HUDEP-2 (cell line): ENCODE measurements at regions not wholly inside any gene's neighbourhood (a gene's known extent, or its start where the extent isn't known, plus 50 kb on each side); places are given as distances from the start of the nearest gene placed in this dataset.
"Not testable (repeated sequence)": the region's sequence is repeated elsewhere in the genome, so short reads cannot be mapped to it uniquely, and the experiment has no call there.

Source experiments
- DNase-seq, 76 experiments: peaks; one replicate each; lab custom pipeline; 2025; ENCODE audit not compliant: unreplicated experiment in 76 of 76; lab: John Stamatoyannopoulos, UW

DNA sequence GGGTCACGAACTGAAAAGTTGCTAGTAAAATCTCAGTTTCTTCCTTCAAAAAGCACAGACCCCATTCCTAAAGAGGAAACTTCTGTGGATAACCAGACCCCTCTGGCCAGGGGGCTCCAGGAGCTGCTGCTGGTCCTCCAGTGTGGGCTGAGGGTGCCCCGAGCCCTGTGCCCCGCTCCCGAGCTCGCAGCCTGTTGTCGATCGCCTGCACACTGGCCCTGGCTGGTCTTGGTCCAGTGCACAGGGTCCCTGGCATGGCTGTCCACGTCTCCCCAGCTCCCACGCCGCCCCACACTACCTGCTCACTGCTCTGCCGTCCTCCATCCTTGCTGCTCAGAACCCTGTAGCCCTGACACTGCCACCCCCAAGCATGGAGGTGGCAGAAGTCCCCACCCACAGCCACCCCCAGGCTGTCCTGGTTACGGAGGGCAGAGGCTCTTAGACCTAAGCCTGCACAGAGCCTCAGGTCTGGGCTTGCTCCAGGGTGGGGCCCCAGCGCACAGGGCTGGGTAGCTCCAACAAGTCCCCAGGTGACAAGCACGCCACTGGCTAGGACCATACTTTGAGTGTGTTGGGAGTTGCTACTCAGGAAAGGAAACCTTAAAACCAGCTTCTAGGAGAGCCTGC is 87.0 kb downstream of the PLXNA1 start:
- DNase-seq, result no peak

DNA sequence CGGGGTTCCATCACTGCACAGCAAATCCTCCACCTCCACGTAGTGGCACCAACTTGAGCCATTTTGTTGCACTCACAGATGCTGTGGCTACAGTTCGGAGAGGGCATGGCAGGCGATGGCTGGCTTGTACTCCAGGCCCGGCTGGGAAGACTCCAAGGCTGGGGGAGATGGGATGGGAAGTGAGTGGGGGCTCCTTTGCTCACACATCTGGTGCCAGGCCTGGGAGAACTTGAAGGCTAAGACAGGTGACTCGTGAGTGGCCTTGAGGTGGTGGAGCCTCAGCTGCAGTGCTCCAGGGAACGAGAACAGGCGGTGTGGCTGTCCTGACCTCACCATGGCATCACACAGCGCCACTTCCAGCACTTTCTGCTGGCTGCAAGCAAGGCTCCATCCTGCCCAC is 87.9 kb downstream of the PLXNA1 start:
- DNase-seq, result no peak

DNA sequence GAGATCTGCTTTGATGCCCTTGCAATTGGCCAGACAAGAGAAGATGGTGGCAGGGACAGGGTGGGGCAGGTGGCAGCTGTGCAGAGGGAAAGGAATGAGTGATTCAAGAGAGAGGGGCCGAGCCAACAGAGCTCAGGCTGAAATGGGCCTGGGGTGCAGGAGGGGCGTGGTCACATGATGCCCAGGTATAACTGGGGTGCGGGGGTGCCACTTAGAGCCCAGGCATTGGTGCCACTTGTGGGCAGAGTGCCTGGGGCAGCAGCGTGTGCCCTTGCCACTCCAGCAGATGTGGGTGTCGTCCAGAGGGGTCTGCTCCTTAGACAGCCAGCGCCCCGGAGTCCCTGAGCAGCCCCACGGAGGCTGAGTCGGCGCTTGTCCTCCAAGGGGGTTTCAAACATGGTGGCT is 88.7 kb downstream of the PLXNA1 start:
- no peak for DNase-seq

DNA sequence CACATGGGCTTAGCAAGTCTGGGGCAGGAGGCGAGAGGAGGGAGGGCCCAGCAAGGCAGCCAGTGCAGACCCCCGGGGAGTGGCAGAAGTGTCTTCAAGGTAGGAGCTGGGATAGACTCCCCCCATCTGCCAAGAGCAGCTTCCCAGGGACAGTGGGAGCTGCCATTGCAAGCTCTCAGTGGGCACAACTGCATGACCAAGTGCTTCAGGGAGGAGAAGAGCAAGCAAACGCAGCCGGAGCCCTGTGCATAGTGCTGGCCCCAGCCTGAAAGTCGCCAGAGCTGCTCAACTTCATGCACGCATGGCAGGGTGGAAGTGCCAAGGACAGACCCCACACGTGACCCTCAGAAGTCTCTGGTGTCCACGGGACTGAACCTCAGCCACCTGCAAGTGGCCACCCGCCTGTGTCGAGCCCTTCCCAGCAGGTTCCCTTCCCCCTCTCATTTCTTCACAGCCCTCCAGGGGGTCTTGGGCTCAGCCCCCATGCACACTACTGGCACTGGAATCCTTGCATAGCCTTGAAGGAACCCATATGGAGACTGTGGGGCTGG is 89.4 kb downstream of the PLXNA1 start:
- no peak for DNase-seq

DNA sequence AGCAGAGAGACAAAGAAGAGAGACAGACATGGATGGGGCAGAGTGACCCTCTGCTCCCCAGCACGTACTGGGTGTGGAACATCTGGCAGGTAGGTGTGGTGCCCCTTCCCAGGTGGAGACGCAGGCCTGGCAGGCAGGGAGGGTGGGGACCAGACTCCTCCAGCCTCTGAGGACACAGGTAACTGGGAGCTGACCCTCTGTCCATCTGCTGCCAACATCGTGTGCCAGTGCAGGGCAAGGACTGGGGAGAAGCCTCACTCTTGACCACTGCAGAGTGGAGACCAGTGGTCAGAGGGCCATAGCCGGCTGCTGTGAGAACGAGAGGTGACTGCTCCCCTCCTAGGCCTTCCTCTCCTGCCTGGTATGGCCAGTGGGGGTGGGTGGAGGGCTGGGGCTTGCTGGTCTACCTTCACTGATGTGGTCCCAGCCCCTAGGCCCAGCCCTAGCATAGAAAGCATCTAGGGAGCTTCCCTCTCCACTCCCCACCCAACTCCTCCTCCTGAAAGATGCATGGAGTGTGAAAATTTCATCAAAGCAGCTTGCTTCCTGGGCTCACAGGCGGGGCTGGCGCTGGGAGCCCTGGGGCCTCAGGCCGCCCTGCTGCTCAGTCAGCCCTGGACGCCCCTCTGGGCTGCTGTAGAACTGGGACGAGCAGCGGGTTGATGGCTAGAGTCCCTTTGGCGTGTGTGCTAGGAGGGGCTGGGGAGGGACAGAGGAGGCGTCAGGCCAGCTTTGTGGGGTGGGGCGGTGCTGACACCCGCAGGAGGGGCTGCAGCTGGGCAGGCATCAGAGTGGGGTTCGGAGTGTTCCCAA is 90.3 kb downstream of the PLXNA1 start:
- DNase-seq, result no peak

DNA sequence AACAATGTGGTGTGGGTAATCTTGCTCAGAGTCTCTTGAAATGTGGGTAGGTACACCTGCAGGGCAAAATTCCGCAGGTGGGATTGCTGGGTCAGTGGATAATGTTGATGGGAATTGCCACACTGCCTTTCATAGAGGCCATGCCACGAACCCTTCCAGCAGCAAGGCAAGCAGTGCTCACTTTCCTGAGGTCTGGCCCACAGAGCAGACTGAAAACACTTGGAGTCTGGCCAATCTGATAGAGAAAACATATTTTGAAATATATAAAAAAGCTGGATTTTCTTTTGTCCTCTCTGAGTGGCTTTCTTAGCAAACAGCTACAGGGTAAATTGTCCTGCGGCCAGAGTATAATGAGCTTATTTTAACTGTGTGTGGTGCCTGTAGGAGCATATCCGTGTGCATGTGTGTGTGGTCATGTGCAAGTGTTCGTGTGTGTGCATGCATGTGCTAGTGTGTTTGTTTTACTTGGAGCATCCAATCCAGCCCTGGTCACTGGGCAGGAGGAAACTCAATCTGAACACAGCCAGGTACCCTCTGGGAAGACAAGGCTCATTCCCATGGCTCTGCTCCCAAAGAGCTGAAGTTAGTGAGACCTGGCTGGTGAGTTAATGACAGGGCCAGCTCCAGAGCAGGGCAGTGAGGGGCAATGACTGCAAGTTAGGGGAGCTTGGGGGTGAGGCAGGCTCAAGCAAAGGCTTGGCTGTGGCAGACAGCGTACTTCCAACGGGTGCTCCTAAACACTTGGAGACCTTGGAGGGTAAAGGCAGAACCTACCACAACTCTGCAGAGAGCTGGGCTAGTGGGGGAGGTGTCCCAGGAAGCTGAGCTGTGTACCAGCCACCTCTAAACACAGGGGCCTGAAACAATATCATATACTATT is 91.3 kb downstream of the PLXNA1 start:
- DNase-seq, result no peak

DNA sequence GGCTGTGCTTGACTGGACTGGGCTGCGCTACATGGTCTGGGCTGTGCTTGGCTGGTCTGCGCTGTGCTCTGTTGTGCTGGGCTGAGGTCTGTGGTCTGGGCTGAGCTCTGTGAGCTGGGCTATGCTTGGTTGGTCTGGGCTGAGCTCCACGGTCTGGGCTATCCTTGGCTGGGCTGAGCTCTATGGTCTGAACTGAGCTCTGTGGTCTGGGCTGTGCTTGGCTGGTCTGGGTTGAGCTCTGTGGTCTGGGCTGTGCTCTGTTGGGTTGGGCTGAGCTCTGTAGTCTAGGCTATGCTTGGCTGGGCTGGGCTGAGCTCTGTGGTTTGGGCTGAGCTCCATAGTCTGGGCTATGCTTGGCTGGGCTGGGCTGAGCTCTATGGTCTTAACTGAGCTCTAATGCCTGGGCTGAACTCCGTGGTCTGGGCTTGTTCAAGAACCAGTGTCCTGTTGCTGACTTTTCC is 92.0 kb downstream of the PLXNA1 start:
- DNase-seq, result peak in 20 of 76 experiments; percentile 2 to 63 (median 19)

DNA sequence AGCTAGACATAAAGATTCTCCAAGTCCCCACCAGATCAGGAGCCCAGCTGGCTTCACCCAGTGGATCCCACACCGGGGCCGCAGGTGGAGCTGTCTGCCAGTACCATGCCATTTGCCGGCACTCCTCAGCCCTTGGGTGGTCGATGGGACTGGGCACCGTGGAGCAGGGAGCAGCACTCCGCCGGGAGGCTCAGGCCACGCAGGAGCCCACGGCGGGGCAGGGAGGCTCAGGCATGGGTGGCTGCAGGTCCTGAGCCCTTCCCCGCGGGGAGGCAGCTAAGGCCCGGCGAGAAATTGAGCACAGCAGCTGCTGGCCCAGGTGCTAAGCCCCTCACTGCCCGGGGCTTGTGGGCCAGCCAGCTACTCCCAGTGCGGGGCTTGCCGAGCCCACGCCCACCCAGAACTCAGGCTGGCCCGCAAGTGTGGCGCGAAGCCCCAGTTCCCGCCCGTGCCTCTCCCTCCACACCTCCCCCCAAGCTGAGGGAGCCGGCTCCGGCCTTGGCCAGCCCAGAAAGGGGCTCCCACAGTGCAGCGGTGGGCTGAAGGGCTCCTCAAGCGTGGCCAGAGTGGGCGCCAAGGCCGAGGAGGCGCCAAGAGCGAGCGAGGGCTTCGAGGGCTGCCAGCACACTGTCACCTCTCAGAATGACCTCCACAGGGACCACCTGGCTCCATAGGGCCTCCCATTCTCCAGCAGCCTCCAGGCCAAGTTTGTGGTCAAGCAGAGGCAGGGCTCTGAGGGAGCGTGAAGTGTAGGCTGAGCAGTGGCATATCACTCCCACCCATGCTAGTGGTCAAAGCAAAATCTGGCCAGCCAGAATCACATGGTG is 93.5 kb downstream of the PLXNA1 start:
- DNase-seq, result not testable (repeated sequence)

DNA sequence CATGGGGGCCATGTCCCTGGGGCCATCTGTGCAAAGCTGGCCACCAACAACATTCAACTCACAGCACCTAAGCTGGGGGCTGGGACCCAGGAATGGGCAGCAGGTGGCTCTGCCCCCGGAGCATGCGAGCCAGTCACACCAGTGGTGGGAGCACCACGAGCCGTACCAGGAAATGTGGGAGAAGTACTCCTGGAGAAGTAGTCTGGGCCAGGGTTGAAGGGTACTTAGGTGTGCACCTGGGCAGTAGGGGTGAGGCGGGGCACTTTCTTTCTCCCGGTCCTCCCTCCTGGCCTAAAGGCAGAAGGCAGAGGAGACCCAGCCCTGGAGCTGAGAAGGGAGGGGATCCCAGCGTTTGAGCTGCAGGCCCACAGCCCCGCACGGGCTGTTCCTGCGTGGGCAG is 94.2 kb downstream of the PLXNA1 start:
- no peak for DNase-seq

DNA sequence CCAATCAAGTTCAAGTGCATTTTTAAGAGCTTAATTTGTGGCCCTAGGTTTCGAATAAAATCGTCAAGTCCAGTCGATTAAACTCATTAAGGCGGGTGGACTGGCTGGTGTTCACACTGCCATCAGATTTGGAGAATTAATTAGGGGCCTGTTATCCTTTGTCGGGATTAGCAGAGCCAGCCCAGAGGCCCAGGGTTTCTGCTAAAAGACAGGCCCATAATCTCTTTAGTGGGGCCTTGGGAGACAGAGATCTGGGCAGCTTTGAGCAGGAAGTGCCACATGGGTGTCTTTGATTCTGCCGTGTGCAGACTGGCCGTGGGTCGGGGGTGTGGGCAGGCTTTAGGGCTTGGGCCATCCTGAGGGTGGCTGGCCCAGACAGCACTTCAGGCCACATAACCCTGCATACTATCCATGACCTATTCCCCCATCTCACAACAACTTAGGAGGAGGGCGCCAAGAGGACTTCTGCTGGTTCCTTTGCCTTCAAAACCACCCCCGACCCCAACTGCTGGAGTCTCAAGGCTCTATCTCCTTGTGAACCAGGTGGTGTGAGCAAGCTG is 94.7 kb downstream of the PLXNA1 start:
- DNase-seq, result no peak

DNA sequence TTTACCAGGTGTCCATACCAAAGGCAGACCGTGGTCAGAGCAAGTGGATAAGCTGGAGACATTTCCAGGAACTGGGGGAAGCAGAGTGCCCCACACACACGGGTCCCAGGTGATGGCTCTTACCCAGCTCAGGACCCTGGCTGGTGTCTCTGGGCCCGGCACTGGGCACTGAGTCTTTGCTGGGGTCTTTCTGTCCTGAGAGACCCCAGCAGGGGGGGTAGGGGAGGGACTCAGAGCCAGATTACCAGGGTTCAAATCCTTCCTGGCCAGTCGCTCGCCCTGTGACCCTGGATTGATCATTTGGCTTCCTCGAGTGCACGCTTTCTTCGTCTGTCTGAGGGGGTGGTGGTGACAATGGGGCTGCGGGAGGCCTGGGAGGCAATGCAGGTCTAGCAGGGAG is 95.7 kb downstream of the PLXNA1 start:
- DNase-seq, result no peak

DNA sequence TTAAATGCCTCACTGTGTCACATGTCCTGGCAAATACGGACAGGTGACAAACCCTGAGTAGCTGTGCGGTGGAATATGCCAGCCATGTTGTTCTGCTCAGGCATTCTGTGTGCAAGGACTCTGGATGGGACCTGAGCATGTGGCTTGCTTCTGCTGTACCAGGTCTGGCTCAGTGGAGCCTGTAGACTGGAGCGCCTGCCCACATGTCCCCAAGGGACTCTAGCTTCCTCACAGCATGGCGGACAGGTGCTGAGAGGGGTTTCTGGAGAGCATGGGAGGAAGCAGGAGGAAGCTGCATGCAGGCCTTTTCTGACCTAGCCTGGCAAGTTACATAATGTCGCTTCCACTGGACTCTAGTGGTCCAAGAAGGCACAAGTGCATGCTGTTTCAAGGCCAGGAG is 96.3 kb downstream of the PLXNA1 start:
- DNase-seq, result no peak

DNA sequence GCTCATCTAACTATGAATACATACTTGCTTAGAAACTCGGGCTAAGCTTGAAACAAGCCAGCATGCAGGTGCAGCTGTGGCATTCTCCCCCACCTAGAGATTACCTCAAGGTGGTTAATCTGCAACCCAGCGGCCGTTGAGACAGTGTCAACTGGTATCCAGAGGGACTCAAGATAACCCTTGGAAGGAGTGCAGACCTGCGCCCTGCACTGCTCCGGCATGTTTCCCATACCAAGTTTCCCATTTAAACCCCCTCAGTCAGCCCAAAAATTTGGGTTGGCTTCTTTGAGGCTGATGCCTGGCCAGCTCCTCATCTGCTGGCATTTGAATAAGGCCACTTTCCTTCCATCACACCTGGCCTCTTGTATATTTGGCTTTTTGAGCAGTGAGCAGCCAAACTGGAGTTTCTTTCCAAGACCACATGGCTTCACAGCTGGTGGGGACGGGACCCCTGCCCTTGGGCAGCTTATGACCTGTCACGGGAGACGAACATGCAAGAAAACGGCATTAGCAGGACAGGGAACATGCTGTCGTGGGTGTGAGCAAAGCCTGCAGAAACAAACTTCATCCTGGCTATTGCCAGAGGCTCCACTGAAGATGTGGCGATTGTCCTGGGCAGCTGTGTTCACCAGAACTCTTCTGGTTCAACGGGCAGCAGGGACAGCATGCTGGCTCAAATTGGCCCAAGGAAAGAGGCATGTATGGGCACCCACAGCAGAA is 98.2 kb downstream of the PLXNA1 start:
- no peak for DNase-seq

DNA sequence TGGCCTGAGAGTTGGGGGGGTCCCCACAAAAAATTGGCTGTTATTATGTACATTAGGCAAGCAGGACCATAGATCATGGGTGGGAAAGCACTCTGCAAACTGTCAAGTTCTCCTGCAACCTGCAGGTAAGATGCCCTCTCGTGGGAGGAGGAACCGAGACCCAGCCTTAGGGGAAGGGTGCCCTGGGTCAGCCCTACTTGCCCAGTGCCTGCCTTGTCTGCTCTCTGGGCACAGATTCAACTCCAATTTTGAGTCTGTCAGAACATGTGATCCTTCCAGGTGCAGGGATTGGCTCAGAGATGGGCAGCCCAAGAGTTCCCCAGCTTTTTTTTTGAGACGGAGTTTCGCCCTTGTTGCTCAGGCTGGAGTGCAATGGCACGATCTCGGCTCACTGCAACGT is 99.2 kb downstream of the PLXNA1 start:
- DNase-seq, result no peak

DNA sequence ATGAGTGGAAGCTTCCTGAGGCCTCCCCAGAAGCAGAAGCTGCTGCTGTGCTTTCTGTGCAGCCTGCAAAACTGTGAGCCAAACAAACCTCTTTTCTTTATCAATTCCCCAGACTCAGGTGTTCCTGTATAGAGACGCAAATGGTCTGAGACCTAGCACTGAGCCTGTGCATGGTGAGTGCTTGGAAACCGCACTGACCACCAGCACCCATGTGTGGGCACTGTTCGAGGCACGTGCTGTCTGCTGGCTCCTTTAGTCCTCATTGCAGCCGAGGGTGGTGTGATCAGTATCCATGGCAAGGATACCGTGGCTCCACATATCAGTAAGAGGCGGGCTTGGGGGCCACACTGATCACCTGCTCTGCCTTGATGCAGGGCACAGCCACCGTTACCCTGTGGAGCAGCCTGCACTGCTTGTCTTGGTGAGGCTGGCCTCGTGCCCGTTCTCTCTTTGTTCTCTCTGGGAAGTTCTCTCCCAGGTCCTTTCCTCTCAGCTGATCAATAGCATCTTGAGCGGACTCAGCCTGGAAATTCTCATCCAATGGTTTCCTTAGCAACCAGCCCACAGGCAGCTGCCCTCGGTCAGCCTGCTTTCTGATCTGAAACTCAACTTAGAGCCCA is 101.0 kb downstream of the PLXNA1 start:
- no peak for DNase-seq

DNA sequence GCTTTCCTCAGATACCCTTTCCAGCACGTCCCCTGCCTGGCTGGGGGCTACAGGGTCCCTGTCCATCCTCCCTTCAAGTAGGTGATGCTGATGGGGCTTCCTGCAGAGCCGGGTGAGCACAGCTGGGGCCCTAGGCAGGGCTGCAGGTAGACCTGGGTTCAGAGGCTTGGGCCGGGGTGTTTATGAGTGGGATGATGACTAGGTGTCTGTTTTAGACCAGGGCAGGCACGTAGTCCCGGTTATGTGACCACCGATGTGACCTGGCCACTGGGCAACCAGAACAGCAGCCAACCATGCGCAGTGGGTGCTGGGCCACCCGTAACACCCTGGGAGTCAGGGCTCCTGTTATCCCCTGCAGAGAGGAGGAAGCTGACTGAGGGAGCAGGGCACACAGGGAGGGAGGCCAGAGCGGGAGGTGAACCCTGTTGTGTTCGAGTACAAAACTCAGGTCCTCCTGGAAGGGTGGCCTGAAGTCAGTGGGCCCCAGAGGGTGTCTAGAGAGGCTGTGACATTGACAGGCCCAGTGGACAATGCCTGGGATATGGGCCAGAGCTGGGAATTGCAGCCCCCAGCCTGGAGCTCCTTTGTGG is 101.6 kb downstream of the PLXNA1 start:
- DNase-seq, result no peak

DNA sequence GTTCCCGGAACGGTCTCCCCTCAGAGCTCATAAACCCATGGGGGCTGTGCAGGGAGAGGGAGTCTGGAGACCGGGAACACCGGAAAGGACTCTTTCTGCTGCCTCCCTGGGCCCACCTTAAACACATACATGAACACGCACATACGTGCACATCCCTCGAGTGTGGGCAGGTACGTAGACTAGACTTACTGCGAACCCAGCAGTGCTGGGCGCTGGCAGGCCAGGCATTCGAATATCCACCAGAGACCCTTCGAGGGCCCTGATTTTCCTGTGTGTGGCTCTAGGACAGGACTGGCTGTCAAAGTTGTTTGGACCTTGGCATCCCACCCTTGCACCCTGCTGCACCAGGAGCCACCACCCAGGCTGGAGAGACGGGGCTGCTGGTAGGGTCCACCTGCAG is 102.7 kb downstream of the PLXNA1 start:
- DNase-seq, result no peak

DNA sequence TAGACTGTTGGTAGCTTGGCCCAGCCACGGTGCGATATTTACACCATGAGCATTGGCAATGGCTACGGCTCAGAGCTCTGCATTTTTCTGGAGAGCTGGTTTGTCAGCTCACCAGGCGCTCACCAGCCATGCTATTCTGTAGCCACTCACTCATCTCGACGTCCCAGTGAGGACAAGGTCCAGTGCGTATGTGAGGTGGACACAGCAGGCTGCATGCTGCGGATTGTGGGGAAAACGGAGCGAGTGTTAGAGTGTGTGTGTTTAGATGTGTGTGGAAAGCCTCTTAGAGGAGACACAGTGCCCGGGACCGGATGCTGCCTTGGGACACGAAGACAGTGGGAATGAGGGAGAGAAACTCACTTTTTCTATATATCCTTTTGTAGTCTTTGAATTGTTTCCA is 103.7 kb downstream of the PLXNA1 start:
- not testable (repeated sequence) for DNase-seq
